Neural cell (in vitro differentiated cells): ENCODE measurements at regions not wholly inside any gene's neighbourhood (a gene's known extent, or its start where the extent isn't known, plus 50 kb on each side); places are given as distances from the start of the nearest gene placed in this dataset.

ENCODE experiments used
- CTCF ChIP-seq: fragments of 450-650 bp; IDR thresholded peaks from 2 replicates; pipeline ENCODE4 v1.5.1; 2014; ENCODE audit warnings: antibody characterized with exemption, mild to moderate bottlenecking, moderate library complexity; ENCODE audit not compliant: poor library complexity, severe bottlenecking
- EP300 ChIP-seq: fragments of 450-650 bp; conservative IDR thresholded peaks from 2 replicates; pipeline ENCODE4 v1.6.1; 2014; ENCODE audit warnings: antibody characterized with exemption, mild to moderate bottlenecking, moderate library complexity; ENCODE audit not compliant: poor library complexity, severe bottlenecking
- EZH2 ChIP-seq: fragments of 200-600, 300-800 bp; shearing (Covaris generic), sonication (generic); IDR thresholded peaks from 2 replicates; pipeline ENCODE4 v1.6.1; 2014; ENCODE audit warnings: antibody characterized with exemption, low read length, borderline replicate concordance, mild to moderate bottlenecking; ENCODE audit not compliant: insufficient read depth, poor library complexity, severe bottlenecking
- MXI1 ChIP-seq: fragments of 450-650 bp; conservative IDR thresholded peaks from 2 replicates; pipeline ENCODE4 v1.6.1; 2014; ENCODE audit warnings: antibody characterized with exemption, mild to moderate bottlenecking; ENCODE audit not compliant: poor library complexity, severe bottlenecking
- POLR2AphosphoS5 ChIP-seq: IDR thresholded peaks from 2 replicates; pipeline ENCODE4 v1.6.1; 2012
- RAD21 ChIP-seq: fragments of 450-650 bp; conservative IDR thresholded peaks from 2 replicates; pipeline ENCODE4 v1.6.1; 2014; ENCODE audit warnings: antibody characterized with exemption, mild to moderate bottlenecking, moderate library complexity

- TF ChIP-seq EZH2 (no peak), CTCF (no peak), RAD21 (no peak), EP300 (no peak), MXI1 (no peak), POLR2AphosphoS5 (no peak)
Observed at GRCh38 chr2:193349642-193350041, 1154.9 kb upstream of the TMEFF2 start.
